Renal cortex interstitium (tissue), 11 donors: ENCODE measurements at regions not wholly inside any gene's neighbourhood (a gene's known extent, or its start where the extent isn't known, plus 50 kb on each side); places are given as distances from the start of the nearest gene placed in this dataset.

Experiments used
- DNase-seq, 11 donors: peaks; one replicate each; pipeline ENCODE4 v3.0.0-alpha.2; 2013; ENCODE audit warnings: low read depth in 9 of 11, low spot score in 4 of 11; ENCODE audit errors: extremely low read depth in 1 of 11

- DNase-seq, result no peak
Observed at GRCh38 chr11:26835611-26836010, 113.8 kb upstream of the SLC5A12 start.

GRCh38 chr11:26837154-26837553, 115.3 kb upstream of the SLC5A12 start:
- no peak for DNase-seq

- DNase-seq, result no peak
Observed at GRCh38 chr11:26839911-26840698, 118.2 kb upstream of the SLC5A12 start.

GRCh38 chr11:26841818-26842473, 120.1 kb upstream of the SLC5A12 start:
- DNase-seq, result no peak

GRCh38 chr11:26842478-26843282, 120.8 kb upstream of the SLC5A12 start:
- no peak for DNase-seq

- DNase-seq, result no peak
Observed at GRCh38 chr11:26843539-26843938, 121.7 kb upstream of the SLC5A12 start.

GRCh38 chr11:26844963-26845362, 123.1 kb upstream of the SLC5A12 start:
- DNase-seq, result no peak

GRCh38 chr11:26846227-26846626, 124.4 kb upstream of the SLC5A12 start:
- DNase-seq, result no peak

- DNase-seq, result peak in 3 of 11 donors; percentile 23 to 43 (median 34)
Observed at GRCh38 chr11:26847459-26847858, 125.6 kb upstream of the SLC5A12 start.

GRCh38 chr11:26847977-26848376, 126.1 kb upstream of the SLC5A12 start:
- no peak for DNase-seq

- no peak for DNase-seq
Observed at GRCh38 chr11:26849036-26849435, 127.2 kb upstream of the SLC5A12 start.

GRCh38 chr11:26851291-26851690, 129.4 kb upstream of the SLC5A12 start:
- DNase-seq, result no peak

GRCh38 chr11:26851696-26852095, 129.8 kb upstream of the SLC5A12 start:
- no peak for DNase-seq

- no peak for DNase-seq
Observed at GRCh38 chr11:26858098-26858497, 135.8 kb upstream of the FIBIN start.

GRCh38 chr11:26859416-26859815, 134.5 kb upstream of the FIBIN start:
- DNase-seq, result no peak

- DNase-seq, result no peak
Observed at GRCh38 chr11:26860091-26860780, 133.7 kb upstream of the FIBIN start.

GRCh38 chr11:26860895-26861294, 133.0 kb upstream of the FIBIN start:
- DNase-seq, result no peak

- DNase-seq, result no peak
Observed at GRCh38 chr11:26862801-26863200, 131.1 kb upstream of the FIBIN start.

GRCh38 chr11:26865703-26866102, 128.2 kb upstream of the FIBIN start:
- no peak for DNase-seq
